Head of caudate nucleus (tissue), 42 donors: ENCODE measurements at regions not wholly inside any gene's neighbourhood (a gene's known extent, or its start where the extent isn't known, plus 50 kb on each side); places are given as distances from the start of the nearest gene placed in this dataset.
"Not testable (repeated sequence)": the region's sequence is repeated elsewhere in the genome, so short reads cannot be mapped to it uniquely, and the experiment has no call there.

ENCODE experiments used
- DNase-seq, 42 donors: peaks; one replicate each; pipeline versions ENCODE4 v3.0.0 to v3.0.0-alpha.2; 2020 to 2021; ENCODE audit warnings: mixed read lengths in 7 of 42
- intact Hi-C: fragments of 100-400 bp; cut with DNase I; formaldehyde crosslinking; loops from one replicate; pipeline ENCODE4 v1.15.0; 2022

- intact Hi-C loops, DNase-seq: not testable (repeated sequence)
Observed at GRCh38 chrX:44045106-44045505, 71.9 kb upstream of the NDP start.

GRCh38 chrX:44043496-44043895 lies 70.3 kb upstream of the NDP start:
- no peak for DNase-seq
- intact Hi-C loops = no loop called here

GRCh38 chrX:44042751-44043150 lies 69.6 kb upstream of the NDP start:
- peak in 1 of 42 donors; percentile 5 for DNase-seq
- intact Hi-C loops = no loop called here

GRCh38 chrX:44042116-44042515 lies 68.9 kb upstream of the NDP start:
- intact Hi-C loops = no loop called here
- no peak for DNase-seq

GRCh38 chrX:44040406-44040805 lies 67.2 kb upstream of the NDP start:
- intact Hi-C loops = no loop called here
- no peak for DNase-seq

- DNase-seq = no peak
- intact Hi-C loops = no loop called here
Observed at GRCh38 chrX:44039556-44039955, 66.4 kb upstream of the NDP start.

GRCh38 chrX:44036336-44036735 lies 63.1 kb upstream of the NDP start:
- intact Hi-C loops = no loop called here
- no peak for DNase-seq

DNA sequence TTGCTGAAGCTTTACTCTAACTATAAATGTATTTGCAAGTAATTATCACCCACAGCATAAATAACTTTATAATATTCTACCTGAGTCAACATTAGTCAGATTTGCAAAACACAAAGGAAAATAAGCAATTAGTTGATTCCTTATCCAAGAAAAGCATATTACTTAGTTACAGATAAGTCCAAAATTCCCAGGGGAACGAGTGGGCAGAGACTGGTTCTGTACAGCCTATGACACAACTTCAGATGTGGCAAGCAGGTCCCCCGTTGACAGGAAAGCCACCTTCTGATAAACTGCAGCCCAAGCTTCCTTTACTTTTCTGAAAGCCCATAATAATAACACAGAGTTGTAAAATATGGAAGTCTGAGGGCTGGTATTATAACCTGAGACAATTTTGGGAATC lies 62.4 kb upstream of the NDP start:
- DNase-seq = no peak
- intact Hi-C loops = no loop called here

- DNase-seq = no peak
- intact Hi-C loops = no loop called here
Observed at GRCh38 chrX:44032479-44032878, 59.3 kb upstream of the NDP start.

DNA sequence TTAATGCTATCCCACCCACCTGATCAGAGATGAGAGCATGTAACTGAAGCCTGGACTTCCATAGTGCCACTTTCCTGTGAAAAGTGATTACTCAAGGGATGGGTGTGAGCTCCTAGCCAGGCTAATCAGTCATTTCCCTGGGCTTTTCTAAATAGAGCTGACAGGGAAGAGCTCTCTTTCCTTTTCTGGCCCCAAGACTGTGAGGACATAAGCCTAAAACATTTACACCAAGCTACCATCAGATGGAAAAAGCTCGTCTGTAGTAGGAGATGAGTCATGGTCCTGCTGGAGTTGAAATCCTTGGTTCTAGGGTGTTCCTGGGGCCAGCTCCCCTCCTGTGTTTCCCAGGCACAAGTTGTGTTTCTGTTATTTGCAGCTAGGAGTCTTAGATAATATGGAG lies 52.4 kb upstream of the NDP start:
- DNase-seq = no peak
- intact Hi-C loops = no loop called here
